ENCODE measurements at regions not wholly inside any gene's neighbourhood (a gene's known extent, or its start where the extent isn't known, plus 50 kb on each side); places are given as distances from the start of the nearest gene placed in this dataset.
"Not testable (repeated sequence)": the region's sequence is repeated elsewhere in the genome, so short reads cannot be mapped to it uniquely, and the experiment has no call there.

- no peak for DNase-seq (ENCODE audit: low read depth in 3 of 3)
These were observed 119.3 kb upstream of the ZBTB40 start for GRCh38 chr1:22332424-22332717.

- DNase-seq (ENCODE audit: low read depth in 3 of 3), result no peak
These were observed 118.7 kb upstream of the ZBTB40 start for GRCh38 chr1:22332795-22333499.

- no peak for DNase-seq (ENCODE audit: low read depth in 3 of 3)
These were observed 118.0 kb upstream of the ZBTB40 start for GRCh38 chr1:22333516-22334121.

GRCh38 chr1:22334860-22335550 lies 116.6 kb upstream of the ZBTB40 start:
- DNase-seq (ENCODE audit: low read depth in 3 of 3), result no peak

GRCh38 chr1:22336274-22336673 lies 115.4 kb upstream of the ZBTB40 start:
- not testable (repeated sequence) for DNase-seq (ENCODE audit: low read depth in 3 of 3)

GRCh38 chr1:22336696-22337545 lies 114.7 kb upstream of the ZBTB40 start:
- not testable (repeated sequence) for DNase-seq (ENCODE audit: low read depth in 3 of 3)

GRCh38 chr1:22338071-22338765 lies 113.4 kb upstream of the ZBTB40 start:
- DNase-seq (ENCODE audit: low read depth in 3 of 3), result no peak

GRCh38 chr1:22339237-22339636 lies 112.4 kb upstream of the ZBTB40 start:
- no peak for DNase-seq (ENCODE audit: low read depth in 3 of 3)

GRCh38 chr1:22340066-22340465 lies 111.6 kb upstream of the ZBTB40 start:
- DNase-seq (ENCODE audit: low read depth in 3 of 3), result no peak

- no peak for DNase-seq (ENCODE audit: low read depth in 3 of 3)
These were observed 110.8 kb upstream of the ZBTB40 start for GRCh38 chr1:22340873-22341272.

GRCh38 chr1:22341791-22342605 lies 109.7 kb upstream of the ZBTB40 start:
- DNase-seq (ENCODE audit: low read depth in 3 of 3), result no peak

- DNase-seq (ENCODE audit: low read depth in 3 of 3), result no peak
These were observed 108.9 kb upstream of the ZBTB40 start for GRCh38 chr1:22342734-22343191.

GRCh38 chr1:22343456-22344328 lies 108.0 kb upstream of the ZBTB40 start:
- no peak for DNase-seq (ENCODE audit: low read depth in 3 of 3)

- DNase-seq (ENCODE audit: low read depth in 3 of 3), result no peak
These were observed 107.4 kb upstream of the ZBTB40 start for GRCh38 chr1:22344329-22344630.

- no peak for DNase-seq (ENCODE audit: low read depth in 3 of 3)
These were observed 106.6 kb upstream of the ZBTB40 start for GRCh38 chr1:22344851-22345560.

- DNase-seq (ENCODE audit: low read depth in 3 of 3), result no peak
These were observed 103.5 kb upstream of the ZBTB40 start for GRCh38 chr1:22347854-22348760.

GRCh38 chr1:22349362-22350043 lies 102.1 kb upstream of the ZBTB40 start:
- no peak for DNase-seq (ENCODE audit: low read depth in 3 of 3)
